ENCODE measurements at regions not wholly inside any gene's neighbourhood (a gene's known extent, or its start where the extent isn't known, plus 50 kb on each side); places are given as distances from the start of the nearest gene placed in this dataset.

DNA sequence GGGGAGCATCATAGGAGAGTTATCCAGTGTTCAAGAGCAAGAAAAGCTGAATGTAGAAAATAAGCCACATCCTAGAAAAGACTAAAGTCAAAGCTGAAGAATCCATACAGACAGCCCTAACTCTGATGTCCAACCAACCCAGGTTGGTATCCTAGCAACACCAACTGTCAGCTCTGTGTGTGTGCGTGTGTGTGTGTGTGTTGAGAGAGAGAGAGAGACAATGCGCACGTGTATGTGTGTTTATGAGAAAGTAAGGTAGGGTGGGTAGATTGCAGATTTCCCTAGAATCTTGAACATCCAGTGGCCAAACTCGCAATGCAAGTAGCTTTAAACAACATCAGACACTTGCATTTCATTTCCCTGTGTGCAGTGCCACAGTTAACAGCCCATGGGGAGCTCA is 274.9 kb downstream of the FAM181B start:
- DNase-seq, result no peak
- H3K9ac ChIP-seq (ENCODE audit: extremely low read depth, insufficient read length, low read length), result no peak overlapping the region
- H3K79me1 ChIP-seq (ENCODE audit: insufficient read depth, low read depth, low read length, poor library complexity, severe bottlenecking), result no peaks in the 10 kb centered on the region
- H3K27ac ChIP-seq (ENCODE audit: insufficient read length, low read depth, low read length), result no peak overlapping the region
- Mint-ChIP-seq H3K4me1 (no peaks in the 10 kb centered on the region), H3K9me3 (no peaks in the 10 kb centered on the region), H3K36me3 (ENCODE audit: insufficient read depth in 1 of 3, low read depth in 3 of 3) (no peaks in the 10 kb centered on the region), H3K27me3 (ENCODE audit: low read depth) (no peaks in the 10 kb centered on the region), H3K4me3 (no peak overlapping the region), H3K27ac (0 out of 7 replicates have a peak overlapping the region, but pooled peaks of 1 of the 3 experiments have one; percentile 38)
- no peaks in the 10 kb centered on the region for H3K27me3 ChIP-seq (ENCODE audit: insufficient read depth, low read length)
- H3K4me2 ChIP-seq (ENCODE audit: insufficient read depth, insufficient read length, low read length), result no peak overlapping the region
- no peak overlapping the region for H4K8ac ChIP-seq (replicated peaks; ENCODE audit: insufficient read length, low read depth, low read length)
- no peak overlapping the region for H2AK5ac ChIP-seq (ENCODE audit: insufficient read length, low read length)
- H4K91ac ChIP-seq (ENCODE audit: insufficient read length, low read depth, low read length), result no peak overlapping the region
- no peak overlapping the region for H3T11ph ChIP-seq (ENCODE audit: low read length)
- TF ChIP-seq, protein P1, sequence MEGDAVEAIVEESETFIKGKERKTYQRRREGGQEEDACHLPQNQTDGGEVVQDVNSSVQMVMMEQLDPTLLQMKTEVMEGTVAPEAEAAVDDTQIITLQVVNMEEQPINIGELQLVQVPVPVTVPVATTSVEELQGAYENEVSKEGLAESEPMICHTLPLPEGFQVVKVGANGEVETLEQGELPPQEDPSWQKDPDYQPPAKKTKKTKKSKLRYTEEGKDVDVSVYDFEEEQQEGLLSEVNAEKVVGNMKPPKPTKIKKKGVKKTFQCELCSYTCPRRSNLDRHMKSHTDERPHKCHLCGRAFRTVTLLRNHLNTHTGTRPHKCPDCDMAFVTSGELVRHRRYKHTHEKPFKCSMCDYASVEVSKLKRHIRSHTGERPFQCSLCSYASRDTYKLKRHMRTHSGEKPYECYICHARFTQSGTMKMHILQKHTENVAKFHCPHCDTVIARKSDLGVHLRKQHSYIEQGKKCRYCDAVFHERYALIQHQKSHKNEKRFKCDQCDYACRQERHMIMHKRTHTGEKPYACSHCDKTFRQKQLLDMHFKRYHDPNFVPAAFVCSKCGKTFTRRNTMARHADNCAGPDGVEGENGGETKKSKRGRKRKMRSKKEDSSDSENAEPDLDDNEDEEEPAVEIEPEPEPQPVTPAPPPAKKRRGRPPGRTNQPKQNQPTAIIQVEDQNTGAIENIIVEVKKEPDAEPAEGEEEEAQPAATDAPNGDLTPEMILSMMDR (conservative IDR thresholded peaks at IDR 0.05), result no peak
- H2BK12ac ChIP-seq (ENCODE audit: insufficient read length, low read depth, low read length), result no peak overlapping the region
- H2BK20ac ChIP-seq (ENCODE audit: low read depth, low read length, poor library complexity, severe bottlenecking), result no peak overlapping the region
- no peak overlapping the region for H3K14ac ChIP-seq (ENCODE audit: insufficient read depth, low read length)
- no peak overlapping the region for H3K18ac ChIP-seq (ENCODE audit: insufficient read length, low read depth, low read length)
- no peak overlapping the region for H2BK120ac ChIP-seq (ENCODE audit: low read depth, low read length, poor library complexity, severe bottlenecking)
- H2AFZ ChIP-seq (ENCODE audit: low read length), result no peak overlapping the region
- H3K4ac ChIP-seq (ENCODE audit: low read depth, low read length), result no peak overlapping the region
- WGBS (ENCODE audit: extremely low coverage, insufficient read length, low lambda C conversion rate), result no CpG with 5 or more reads among the region's 4 CpGs
- H4K5ac ChIP-seq (ENCODE audit: insufficient read length, low read depth, low read length), result no peak overlapping the region
- H4K20me1 ChIP-seq (ENCODE audit: control insufficient read depth, insufficient read depth, insufficient read length), result no peaks in the 10 kb centered on the region
- H3K79me2 ChIP-seq (ENCODE audit: insufficient read depth, low read length), result no peaks in the 10 kb centered on the region
- no peak overlapping the region for H3K56ac ChIP-seq (ENCODE audit: insufficient read length, low read depth, low read length)
- no peak overlapping the region for H2BK15ac ChIP-seq (ENCODE audit: low read depth, low read length)
- H3K9me3 ChIP-seq (ENCODE audit: control insufficient read depth, low read depth, low read length), result no peaks in the 10 kb centered on the region
- no peaks in the 10 kb centered on the region for H3K4me1 ChIP-seq (ENCODE audit: insufficient read depth, low read length)
- no peak overlapping the region for H2BK5ac ChIP-seq (ENCODE audit: insufficient read length, low read length)
- no peak overlapping the region for H3K23ac ChIP-seq (ENCODE audit: insufficient read length, low read depth, low read length)
- no peaks in the 10 kb centered on the region for H3K23me2 ChIP-seq (ENCODE audit: insufficient read length, low read depth, low read length, poor library complexity, severe bottlenecking)

Measured in H9 (cell line).